ENCODE measurements at regions not wholly inside any gene's neighbourhood (a gene's known extent, or its start where the extent isn't known, plus 50 kb on each side); places are given as distances from the start of the nearest gene placed in this dataset.

DNA sequence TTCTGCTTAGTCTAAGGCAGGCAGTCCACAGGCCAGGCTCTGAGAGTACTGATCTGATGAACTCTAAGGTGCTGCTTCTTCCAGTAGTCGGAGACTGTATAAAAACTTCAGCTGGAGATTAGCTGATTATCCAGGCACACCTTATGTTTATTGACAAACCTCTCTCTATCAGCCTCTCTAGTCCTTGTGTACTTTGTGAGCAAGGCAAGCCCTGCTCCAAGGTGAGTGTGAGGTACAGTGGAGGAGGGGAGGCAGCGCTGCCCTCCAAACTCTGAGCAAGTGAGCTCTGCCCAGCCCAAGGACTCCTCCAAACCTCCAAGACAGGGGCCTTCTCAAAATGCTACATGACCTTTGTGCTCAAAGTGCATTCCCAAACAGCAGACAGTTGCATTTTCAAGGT lies 95.9 kb upstream of the CDKN3 start:
- Histone ChIP-seq H3K4me2 (no peak overlapping the region), H3K27me3 (no peaks in the 10 kb centered on the region), H3K79me2 (no peaks in the 10 kb centered on the region), H3K9me3 (ENCODE audit: low read depth) (no peaks in the 10 kb centered on the region), H2AFZ (no peak overlapping the region), H3K4me1 (ENCODE audit: insufficient read depth) (peaks cover 13% of the 10 kb centered on the region), H3K27ac (no peak overlapping the region), H3K9me2 (replicated peaks; ENCODE audit: insufficient read depth) (no peaks in the 10 kb centered on the region), H3K4me3 (no peak overlapping the region), H4K20me1 (ENCODE audit: insufficient read depth, poor library complexity, severe bottlenecking) (no peaks in the 10 kb centered on the region), H3K36me3 (replicated peaks; ENCODE audit: insufficient read depth, low read depth) (no peaks in the 10 kb centered on the region)
- WGBS (ENCODE audit: low lambda C conversion rate, missing lambda C conversion rate), result 51% methylated on average over 2 of the region's 2 CpGs
- peak; percentile 32 for DNase-seq (ENCODE audit: low spot score)
- TF ChIP-seq EZH2phosphoT487 (IDR thresholded peaks at IDR 0.05; ENCODE audit: low read depth, severe bottlenecking, unreplicated experiment) (no peak), EZH2 (IDR thresholded peaks at IDR 0.05; ENCODE audit: borderline replicate concordance) (no peak)
- TF ChIP-seq, protein P1, sequence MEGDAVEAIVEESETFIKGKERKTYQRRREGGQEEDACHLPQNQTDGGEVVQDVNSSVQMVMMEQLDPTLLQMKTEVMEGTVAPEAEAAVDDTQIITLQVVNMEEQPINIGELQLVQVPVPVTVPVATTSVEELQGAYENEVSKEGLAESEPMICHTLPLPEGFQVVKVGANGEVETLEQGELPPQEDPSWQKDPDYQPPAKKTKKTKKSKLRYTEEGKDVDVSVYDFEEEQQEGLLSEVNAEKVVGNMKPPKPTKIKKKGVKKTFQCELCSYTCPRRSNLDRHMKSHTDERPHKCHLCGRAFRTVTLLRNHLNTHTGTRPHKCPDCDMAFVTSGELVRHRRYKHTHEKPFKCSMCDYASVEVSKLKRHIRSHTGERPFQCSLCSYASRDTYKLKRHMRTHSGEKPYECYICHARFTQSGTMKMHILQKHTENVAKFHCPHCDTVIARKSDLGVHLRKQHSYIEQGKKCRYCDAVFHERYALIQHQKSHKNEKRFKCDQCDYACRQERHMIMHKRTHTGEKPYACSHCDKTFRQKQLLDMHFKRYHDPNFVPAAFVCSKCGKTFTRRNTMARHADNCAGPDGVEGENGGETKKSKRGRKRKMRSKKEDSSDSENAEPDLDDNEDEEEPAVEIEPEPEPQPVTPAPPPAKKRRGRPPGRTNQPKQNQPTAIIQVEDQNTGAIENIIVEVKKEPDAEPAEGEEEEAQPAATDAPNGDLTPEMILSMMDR (IDR thresholded peaks at IDR 0.05; ENCODE audit: poor library complexity), result no peak

DNA sequence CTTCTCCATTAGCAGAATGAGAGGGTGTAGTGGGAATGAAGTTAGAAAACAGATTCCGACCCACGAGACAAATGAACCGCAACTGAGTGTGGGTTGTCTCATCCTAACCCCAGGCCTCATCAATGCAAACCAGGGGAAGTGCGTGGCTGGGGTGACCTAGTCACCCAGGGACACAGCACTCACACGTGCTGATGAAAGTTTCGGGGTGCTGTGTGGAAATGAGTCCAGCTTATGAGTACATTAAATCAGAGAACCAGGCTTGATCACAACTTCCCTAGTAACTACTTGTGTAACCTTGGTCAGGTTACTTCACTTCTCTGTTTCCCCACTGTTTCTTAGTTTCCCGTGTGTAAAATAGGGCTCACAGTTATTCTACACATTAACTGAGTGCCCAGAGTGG lies 95.4 kb upstream of the CDKN3 start:
- no peak for DNase-seq (ENCODE audit: low spot score)
- no peaks in the 10 kb centered on the region for H3K9me3 ChIP-seq (ENCODE audit: low read depth)
- no peak overlapping the region for H3K27ac ChIP-seq
- no peaks in the 10 kb centered on the region for H3K36me3 ChIP-seq (replicated peaks; ENCODE audit: insufficient read depth, low read depth)
- H3K79me2 ChIP-seq, result no peaks in the 10 kb centered on the region
- H3K27me3 ChIP-seq, result no peaks in the 10 kb centered on the region
- H4K20me1 ChIP-seq (ENCODE audit: insufficient read depth, poor library complexity, severe bottlenecking), result no peaks in the 10 kb centered on the region
- 95% methylated on average over 7 of the region's 7 CpGs for WGBS (ENCODE audit: low lambda C conversion rate, missing lambda C conversion rate)
- no peak for TF ChIP-seq EZH2 (IDR thresholded peaks at IDR 0.05; ENCODE audit: borderline replicate concordance)
- TF ChIP-seq, protein P1 (IDR thresholded peaks at IDR 0.05; ENCODE audit: poor library complexity), result no peak
- no peak overlapping the region for H3K4me2 ChIP-seq
- H3K9me2 ChIP-seq (replicated peaks; ENCODE audit: insufficient read depth), result no peaks in the 10 kb centered on the region
- H3K4me1 ChIP-seq (ENCODE audit: insufficient read depth), result peaks cover 13% of the 10 kb centered on the region
- H2AFZ ChIP-seq, result no peak overlapping the region
- H3K4me3 ChIP-seq, result no peak overlapping the region

DNA sequence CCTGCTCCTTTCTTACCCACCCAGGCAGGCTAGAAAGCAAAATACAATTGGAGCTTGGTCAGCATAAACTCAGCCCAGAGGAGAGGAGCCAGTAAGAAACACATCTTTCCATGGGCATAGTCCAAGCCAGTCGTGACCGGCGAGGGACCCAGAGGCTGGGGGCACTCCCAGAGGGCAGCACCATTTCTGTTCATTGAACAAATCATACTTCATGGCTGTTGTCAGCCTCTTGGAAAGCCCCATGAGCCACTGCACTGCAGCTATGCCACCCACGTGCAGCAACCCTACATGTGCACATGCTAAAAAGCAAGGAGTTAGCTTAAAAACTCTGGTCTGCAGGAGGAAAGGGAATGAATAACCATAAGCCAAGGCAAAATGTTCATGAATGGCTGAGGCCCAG lies 90.0 kb upstream of the CDKN3 start:
- TF ChIP-seq EZH2 (IDR thresholded peaks at IDR 0.05; ENCODE audit: borderline replicate concordance), result no peak
- TF ChIP-seq, protein P1 (IDR thresholded peaks at IDR 0.05; ENCODE audit: poor library complexity), result no peak
- H3K4me1 ChIP-seq (ENCODE audit: insufficient read depth), result no peaks in the 10 kb centered on the region
- no peak overlapping the region for H3K4me2 ChIP-seq
- no peaks in the 10 kb centered on the region for H3K9me3 ChIP-seq (ENCODE audit: low read depth)
- 66% methylated on average over 4 of the region's 4 CpGs for WGBS (ENCODE audit: low lambda C conversion rate, missing lambda C conversion rate)
- no peaks in the 10 kb centered on the region for H3K27me3 ChIP-seq
- H4K20me1 ChIP-seq (ENCODE audit: insufficient read depth, poor library complexity, severe bottlenecking), result no peaks in the 10 kb centered on the region
- H3K36me3 ChIP-seq (replicated peaks; ENCODE audit: insufficient read depth, low read depth), result no peaks in the 10 kb centered on the region
- no peaks in the 10 kb centered on the region for H3K9me2 ChIP-seq (replicated peaks; ENCODE audit: insufficient read depth)
- H3K27ac ChIP-seq, result no peak overlapping the region
- H2AFZ ChIP-seq, result no peak overlapping the region
- H3K4me3 ChIP-seq, result no peak overlapping the region
- no peaks in the 10 kb centered on the region for H3K79me2 ChIP-seq
- DNase-seq (ENCODE audit: low spot score), result no peak

DNA sequence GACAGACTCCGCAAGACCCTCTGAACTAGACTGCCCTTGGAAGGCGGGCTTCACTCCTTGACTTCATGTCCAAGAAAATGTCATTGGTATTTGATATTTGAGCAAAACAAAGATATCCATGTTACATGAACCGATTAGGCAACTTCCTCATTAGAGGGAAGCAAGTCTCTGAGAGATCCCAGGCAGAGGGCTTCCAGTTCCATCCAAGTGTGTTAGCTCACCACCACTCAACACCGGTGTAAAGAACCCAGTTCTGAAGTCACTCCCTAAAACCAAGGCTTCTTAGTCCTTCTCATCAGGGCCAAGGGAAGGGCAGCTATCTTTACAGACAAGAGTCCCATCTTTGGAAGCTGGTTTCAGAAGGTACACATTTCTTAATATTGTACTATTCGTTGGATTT lies 87.2 kb upstream of the CDKN3 start:
- DNase-seq (ENCODE audit: low spot score), result no peak
- TF ChIP-seq, protein P1 (IDR thresholded peaks at IDR 0.05; ENCODE audit: poor library complexity), result no peak
- TF ChIP-seq EZH2phosphoT487 (IDR thresholded peaks at IDR 0.05; ENCODE audit: low read depth, severe bottlenecking, unreplicated experiment) (no peak), EZH2 (IDR thresholded peaks at IDR 0.05; ENCODE audit: borderline replicate concordance) (no peak)
- 95% methylated on average over 5 of the region's 5 CpGs for WGBS (ENCODE audit: low lambda C conversion rate, missing lambda C conversion rate)
- Histone ChIP-seq H3K9me2 (replicated peaks; ENCODE audit: insufficient read depth) (no peaks in the 10 kb centered on the region), H3K36me3 (replicated peaks; ENCODE audit: insufficient read depth, low read depth) (no peaks in the 10 kb centered on the region), H3K27me3 (no peaks in the 10 kb centered on the region), H3K9me3 (ENCODE audit: low read depth) (no peaks in the 10 kb centered on the region), H3K4me1 (ENCODE audit: insufficient read depth) (no peaks in the 10 kb centered on the region), H3K4me3 (no peak overlapping the region), H3K4me2 (no peak overlapping the region), H4K20me1 (ENCODE audit: insufficient read depth, poor library complexity, severe bottlenecking) (no peaks in the 10 kb centered on the region), H3K27ac (no peak overlapping the region), H3K79me2 (no peaks in the 10 kb centered on the region), H2AFZ (no peak overlapping the region)

Data from hepatocyte (in vitro differentiated cells).